Neural progenitor cell (in vitro differentiated cells): ENCODE measurements at regions not wholly inside any gene's neighbourhood (a gene's known extent, or its start where the extent isn't known, plus 50 kb on each side); places are given as distances from the start of the nearest gene placed in this dataset.
A peak's percentile ranks its signal among the peaks of the same experiment; 100 is the strongest.
"Not testable (repeated sequence)": the region's sequence is repeated elsewhere in the genome, so short reads cannot be mapped to it uniquely, and the experiment has no call there.

ENCODE experiments used
- DNase-seq: peaks from one replicate; pipeline ENCODE4 v3.0.0-alpha.2; 2016; ENCODE audit warnings: low spot score
- H2AFZ ChIP-seq: fragments of 200-600 bp; sonication (generic); replicated peaks from 2 replicates; pipeline ENCODE4 v1.6.1; 2016; ENCODE audit warnings: antibody characterized with exemption
- H3F3A ChIP-seq: fragments of 200-600 bp; sonication (generic); 2 replicates; pipeline ENCODE4 v1.6.1; 2016; ENCODE audit warnings: antibody characterized with exemption, low read depth
- H3K27ac ChIP-seq: fragments of 200-600 bp; sonication (generic); 2 replicates; pipeline ENCODE4 v1.5.1; 2016; ENCODE audit warnings: mild to moderate bottlenecking
- H3K27me3 ChIP-seq: fragments of 200-600 bp; sonication (generic); 2 replicates; pipeline ENCODE4 v1.6.1; 2016; ENCODE audit warnings: mild to moderate bottlenecking, moderate library complexity
- H3K36me3 ChIP-seq: fragments of 200-600 bp; sonication (generic); 2 replicates; pipeline ENCODE4 v1.5.1; 2016
- H3K4me1 ChIP-seq: fragments of 200-600 bp; sonication (generic); 2 replicates; pipeline ENCODE4 v1.6.1; 2016; ENCODE audit warnings: mixed run types
- H3K4me2 ChIP-seq: fragments of 200-600 bp; sonication (generic); 2 replicates; pipeline ENCODE4 v1.6.1; 2016
- H3K4me3 ChIP-seq: fragments of 200-600 bp; sonication (generic); 2 replicates; pipeline ENCODE4 v1.5.1; 2016
- H3K79me2 ChIP-seq: fragments of 200-600 bp; sonication (generic); 2 replicates; pipeline ENCODE4 v1.6.1; 2016; ENCODE audit warnings: low read depth
- H3K9ac ChIP-seq: fragments of 200-600 bp; sonication (generic); 2 replicates; pipeline ENCODE4 v1.6.1; 2016
- H3K9me3 ChIP-seq: fragments of 200-600 bp; sonication (generic); 2 replicates; pipeline ENCODE4 v1.5.1; 2016; ENCODE audit warnings: low read depth
- H4K20me1 ChIP-seq: fragments of 200-600 bp; sonication (generic); 2 replicates; pipeline ENCODE4 v1.6.1; 2016; ENCODE audit warnings: low read depth
- H3K27ac Mint-ChIP-seq: 3 replicates; pipeline ENCODE4 v1.8.0; 2021; ENCODE audit warnings: mixed read lengths
- H3K27me3 Mint-ChIP-seq: 2 replicates; pipeline ENCODE4 v1.8.0; 2022; ENCODE audit warnings: low read depth, mild to moderate bottlenecking, inconsistent platforms, moderate library complexity, mixed read lengths; ENCODE audit not compliant: insufficient read depth
- H3K36me3 Mint-ChIP-seq: 3 replicates; pipeline ENCODE4 v1.8.0; 2021; ENCODE audit warnings: mixed read lengths
- H3K4me1 Mint-ChIP-seq: 3 replicates; pipeline ENCODE4 v1.8.0; 2021; ENCODE audit warnings: mixed read lengths
- H3K4me3 Mint-ChIP-seq: 3 replicates; pipeline ENCODE4 v1.8.0; 2021; ENCODE audit warnings: mild to moderate bottlenecking, moderate library complexity, mixed read lengths
- H3K9me3 Mint-ChIP-seq: 3 replicates; pipeline ENCODE4 v1.8.0; 2020; ENCODE audit warnings: mixed read lengths
- CTCF ChIP-seq: fragments of 200-600 bp; sonication (generic); IDR thresholded peaks from 2 replicates; pipeline ENCODE4 v1.5.1; 2017; ENCODE audit warnings: antibody characterized with exemption, mild to moderate bottlenecking
- EZH2 ChIP-seq: fragments of 200-600 bp; sonication (generic); IDR thresholded peaks from 2 replicates; pipeline ENCODE4 v1.6.1; 2017; ENCODE audit warnings: antibody characterized with exemption, mild to moderate bottlenecking, moderate library complexity
- EZH2phosphoT487 ChIP-seq: fragments of 200-600 bp; sonication (generic); IDR thresholded peaks from 2 replicates; pipeline ENCODE4 v1.6.1; 2017; ENCODE audit warnings: antibody characterized with exemption

- Histone ChIP-seq H3F3A (no peaks in the 10 kb centered on the region), H3K9me3 (no peaks in the 10 kb centered on the region), H2AFZ (no peak overlapping the region), H3K4me3 (no peak overlapping the region), H3K36me3 (no peaks in the 10 kb centered on the region), H3K4me2 (no peak overlapping the region), H3K4me1 (peaks cover 4% of the 10 kb centered on the region), H3K9ac (no peak overlapping the region), H3K79me2 (no peaks in the 10 kb centered on the region), H3K27ac (no peak overlapping the region), H4K20me1 (no peaks in the 10 kb centered on the region), H3K27me3 (no peaks in the 10 kb centered on the region)
- peak; percentile 15 for DNase-seq
- Mint-ChIP-seq H3K4me1 (peaks cover 15% of the 10 kb centered on the region), H3K27ac (no peak overlapping the region), H3K4me3 (no peak overlapping the region), H3K27me3 (no peaks in the 10 kb centered on the region), H3K36me3 (no peaks in the 10 kb centered on the region), H3K9me3 (peaks cover 2% of the 10 kb centered on the region)
- TF ChIP-seq EZH2 (no peak), EZH2phosphoT487 (no peak), CTCF (no peak)
Measured at GRCh38 chr21:38903690-38904139, 98.0 kb downstream of the ETS2 start.

GRCh38 chr21:38902608-38903445 is 97.1 kb downstream of the ETS2 start:
- peaks cover 15% of the 10 kb centered on the region for H3K4me1 Mint-ChIP-seq
- peak overlapping the region; percentile 14 for H3K27ac Mint-ChIP-seq

GRCh38 chr21:38900499-38900898 is 94.8 kb downstream of the ETS2 start:
- Histone ChIP-seq H2AFZ (no peak overlapping the region), H3K4me1 (peaks cover 4% of the 10 kb centered on the region), H3K27ac (no peak overlapping the region), H3K36me3 (no peaks in the 10 kb centered on the region), H4K20me1 (no peaks in the 10 kb centered on the region), H3K9me3 (no peaks in the 10 kb centered on the region), H3K79me2 (no peaks in the 10 kb centered on the region), H3K27me3 (no peaks in the 10 kb centered on the region), H3K4me2 (no peak overlapping the region), H3K9ac (no peak overlapping the region), H3F3A (no peaks in the 10 kb centered on the region), H3K4me3 (no peak overlapping the region)
- H3K9me3 Mint-ChIP-seq = peaks cover 2% of the 10 kb centered on the region
- H3K4me1 Mint-ChIP-seq = peaks cover 8% of the 10 kb centered on the region
- DNase-seq = no peak
- H3K4me3 Mint-ChIP-seq = no peak overlapping the region
- H3K27me3 Mint-ChIP-seq = no peaks in the 10 kb centered on the region
- H3K36me3 Mint-ChIP-seq = no peaks in the 10 kb centered on the region
- TF ChIP-seq CTCF (no peak), EZH2 (no peak)
- H3K27ac Mint-ChIP-seq = no peak overlapping the region

More at GRCh38 chr21:38902608-38903445, 97.1 kb downstream of the ETS2 start:
- no peaks in the 10 kb centered on the region for H3K27me3 Mint-ChIP-seq
- Histone ChIP-seq H3K4me2 (no peak overlapping the region), H2AFZ (no peak overlapping the region), H3K79me2 (no peaks in the 10 kb centered on the region), H3K4me3 (no peak overlapping the region), H3K9ac (no peak overlapping the region), H3K27ac (no peak overlapping the region), H3F3A (no peaks in the 10 kb centered on the region), H3K4me1 (peaks cover 4% of the 10 kb centered on the region), H3K27me3 (no peaks in the 10 kb centered on the region), H3K9me3 (no peaks in the 10 kb centered on the region), H3K36me3 (no peaks in the 10 kb centered on the region), H4K20me1 (no peaks in the 10 kb centered on the region)
- no peaks in the 10 kb centered on the region for H3K36me3 Mint-ChIP-seq
- peaks cover 2% of the 10 kb centered on the region for H3K9me3 Mint-ChIP-seq
- TF ChIP-seq EZH2 (no peak), CTCF (no peak)
- DNase-seq = no peak
- H3K4me3 Mint-ChIP-seq = no peak overlapping the region

GRCh38 chr21:38899985-38900384 is 94.3 kb downstream of the ETS2 start:
- H3K9ac ChIP-seq, H3F3A ChIP-seq, H3K27me3 Mint-ChIP-seq, H3K36me3 ChIP-seq, H3K9me3 ChIP-seq, H2AFZ ChIP-seq, H3K27ac Mint-ChIP-seq, DNase-seq, H4K20me1 ChIP-seq, H3K9me3 Mint-ChIP-seq, H3K4me1 ChIP-seq, H3K36me3 Mint-ChIP-seq, H3K4me3 ChIP-seq, H3K4me1 Mint-ChIP-seq, H3K27ac ChIP-seq, H3K4me3 Mint-ChIP-seq, H3K4me2 ChIP-seq, H3K27me3 ChIP-seq, H3K79me2 ChIP-seq: not testable (repeated sequence)
